SK-N-MC (cell line): ENCODE measurements at regions not wholly inside any gene's neighbourhood (a gene's known extent, or its start where the extent isn't known, plus 50 kb on each side); places are given as distances from the start of the nearest gene placed in this dataset.

ENCODE experiments used
- EZH2 ChIP-seq: fragments of 200-600 bp; sonication (generic); IDR thresholded peaks from one replicate; pipeline ENCODE4 v1.6.1; 2017; ENCODE audit warnings: antibody characterized with exemption
- FOXP2 ChIP-seq: optimal IDR thresholded peaks from 2 replicates; pipeline ENCODE3; 2011; ENCODE audit warnings: mild to moderate bottlenecking, moderate library complexity; ENCODE audit not compliant: insufficient read depth; ENCODE audit errors: extremely low read length, control extremely low read depth
- POLR2AphosphoS5 ChIP-seq: IDR thresholded peaks from 2 replicates; pipeline ENCODE4 v1.6.1; 2012; ENCODE audit warnings: mild to moderate bottlenecking, low read depth, low read length, borderline replicate concordance

DNA sequence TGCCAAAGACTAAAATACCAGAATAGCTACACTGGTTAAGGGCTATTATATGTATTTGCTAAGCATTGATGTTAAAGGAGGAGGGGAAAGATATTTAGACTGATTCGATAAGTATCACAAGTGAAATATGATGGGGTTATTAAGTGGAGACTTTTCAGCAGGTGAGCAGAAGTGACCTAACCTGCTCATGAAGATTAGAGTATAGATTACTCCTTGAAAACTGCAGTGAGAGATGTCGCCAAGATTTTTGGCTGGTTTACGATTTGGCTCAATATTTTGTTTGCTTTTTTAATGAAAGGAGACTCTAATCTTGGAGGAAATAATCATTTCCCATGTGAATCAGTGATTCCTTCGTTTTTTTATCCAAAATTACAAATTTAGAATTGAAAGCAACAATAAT is 1279.5 kb upstream of the TENM4 start:
- TF ChIP-seq EZH2 (no peak), POLR2AphosphoS5 (no peak), FOXP2 (no peak)
